ENCODE measurements at regions not wholly inside any gene's neighbourhood (a gene's known extent, or its start where the extent isn't known, plus 50 kb on each side); places are given as distances from the start of the nearest gene placed in this dataset.

- Histone ChIP-seq H3K27me3 (ENCODE audit: control insufficient read depth, insufficient read depth, low read length, poor library complexity, severe bottlenecking) (peaks cover 68% of the 10 kb centered on the region), H3K36me3 (ENCODE audit: control insufficient read depth, insufficient read depth, low read length) (no peaks in the 10 kb centered on the region), H3K4me1 (ENCODE audit: control insufficient read depth, insufficient read depth, low read length) (no peaks in the 10 kb centered on the region), H3K4me3 (ENCODE audit: low read length) (no peak overlapping the region), H3K27ac (ENCODE audit: low read depth, low read length) (no peak overlapping the region), H3K9ac (ENCODE audit: extremely low read depth, low read length, poor library complexity, severe bottlenecking) (no peak overlapping the region), H3K9me3 (ENCODE audit: control insufficient read depth, low read length) (peaks cover 9% of the 10 kb centered on the region)
- H3K27me3 Mint-ChIP-seq (ENCODE audit: insufficient read depth) = peaks cover 72% of the 10 kb centered on the region
- no peak for DNase-seq
- no peak for TF ChIP-seq CTCF (conservative IDR thresholded peaks at IDR 0.05)
- no peak overlapping the region for H3K4me3 Mint-ChIP-seq
- no peak overlapping the region for H3K27ac Mint-ChIP-seq
- H3K4me1 Mint-ChIP-seq = peaks cover 4% of the 10 kb centered on the region
- 77 to 100% methylated on average over 1 to 7 of the region's 7 CpGs for WGBS, 2 experiments (ENCODE audit: insufficient coverage in 1 of 2, insufficient read length in 1 of 2)
- no peaks in the 10 kb centered on the region for H3K36me3 Mint-ChIP-seq (ENCODE audit: low read depth)
- H3K9me3 Mint-ChIP-seq = peaks cover 10% of the 10 kb centered on the region
Measured at GRCh38 chr1:17927952-17928351, 172.8 kb downstream of the ACTL8 start.

- Histone ChIP-seq H3K36me3 (ENCODE audit: control insufficient read depth, insufficient read depth, low read length) (no peaks in the 10 kb centered on the region), H3K27ac (ENCODE audit: low read depth, low read length) (no peak overlapping the region), H3K27me3 (ENCODE audit: control insufficient read depth, insufficient read depth, low read length, poor library complexity, severe bottlenecking) (peaks cover 71% of the 10 kb centered on the region), H3K4me1 (ENCODE audit: control insufficient read depth, insufficient read depth, low read length) (no peaks in the 10 kb centered on the region), H3K9ac (ENCODE audit: extremely low read depth, low read length, poor library complexity, severe bottlenecking) (no peak overlapping the region), H3K4me3 (ENCODE audit: low read length) (no peak overlapping the region), H3K9me3 (ENCODE audit: control insufficient read depth, low read length) (peaks cover 9% of the 10 kb centered on the region)
- Mint-ChIP-seq H3K9me3 (peaks cover 10% of the 10 kb centered on the region), H3K27me3 (ENCODE audit: insufficient read depth) (peaks cover 72% of the 10 kb centered on the region), H3K36me3 (ENCODE audit: low read depth) (no peaks in the 10 kb centered on the region), H3K4me3 (no peak overlapping the region), H3K27ac (no peak overlapping the region), H3K4me1 (peaks cover 4% of the 10 kb centered on the region)
- no peak for DNase-seq
- TF ChIP-seq CTCF (conservative IDR thresholded peaks at IDR 0.05) = no peak
- WGBS, 2 experiments (ENCODE audit: insufficient coverage in 1 of 2, insufficient read length in 1 of 2) = 86 to 90% methylated on average over 4 to 6 of the region's 6 CpGs
Measured at GRCh38 chr1:17929224-17929623, 174.1 kb downstream of the ACTL8 start.

GRCh38 chr1:17930635-17931034, 175.5 kb downstream of the ACTL8 start:
- 84 to 90% methylated on average over 4 of the region's 4 CpGs for WGBS, 2 experiments (ENCODE audit: insufficient coverage in 1 of 2, insufficient read length in 1 of 2)
- Mint-ChIP-seq H3K27me3 (ENCODE audit: insufficient read depth) (peaks cover 71% of the 10 kb centered on the region), H3K9me3 (peaks cover 10% of the 10 kb centered on the region), H3K4me1 (no peaks in the 10 kb centered on the region), H3K4me3 (no peak overlapping the region), H3K27ac (no peak overlapping the region), H3K36me3 (ENCODE audit: low read depth) (no peaks in the 10 kb centered on the region)
- no peak for TF ChIP-seq CTCF (conservative IDR thresholded peaks at IDR 0.05)
- no peaks in the 10 kb centered on the region for H3K4me1 ChIP-seq (ENCODE audit: control insufficient read depth, insufficient read depth, low read length)
- H3K4me3 ChIP-seq (ENCODE audit: low read length) = no peak overlapping the region
- H3K27ac ChIP-seq (ENCODE audit: low read depth, low read length) = no peak overlapping the region
- DNase-seq = no peak
- H3K9ac ChIP-seq (ENCODE audit: extremely low read depth, low read length, poor library complexity, severe bottlenecking) = no peak overlapping the region
- no peaks in the 10 kb centered on the region for H3K36me3 ChIP-seq (ENCODE audit: control insufficient read depth, insufficient read depth, low read length)
- peaks cover 69% of the 10 kb centered on the region for H3K27me3 ChIP-seq (ENCODE audit: control insufficient read depth, insufficient read depth, low read length, poor library complexity, severe bottlenecking)
- H3K9me3 ChIP-seq (ENCODE audit: control insufficient read depth, low read length) = peaks cover 9% of the 10 kb centered on the region

Data from endodermal cell (in vitro differentiated cells).